ENCODE measurements at regions not wholly inside any gene's neighbourhood (a gene's known extent, or its start where the extent isn't known, plus 50 kb on each side); places are given as distances from the start of the nearest gene placed in this dataset.

DNA sequence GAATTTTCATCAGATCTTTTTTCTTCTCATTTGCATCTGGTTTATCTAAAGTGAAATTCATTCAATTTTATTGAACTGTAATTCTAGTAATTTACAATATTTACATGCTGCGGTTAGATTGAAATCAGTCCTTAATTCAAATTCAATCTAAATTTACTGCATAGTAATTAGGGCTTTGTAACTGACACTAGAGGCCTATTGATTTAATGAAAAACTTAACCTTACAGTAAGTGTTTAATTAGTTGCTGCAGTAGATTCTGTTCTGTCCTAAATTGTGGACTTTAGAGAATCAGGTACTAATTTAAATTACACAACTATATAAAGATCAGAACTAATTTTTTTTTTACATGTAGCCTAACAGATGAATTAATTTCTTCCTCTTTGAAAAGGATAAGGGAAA, 758.8 kb upstream of the TENM3 start:
- TF ChIP-seq, protein P1, sequence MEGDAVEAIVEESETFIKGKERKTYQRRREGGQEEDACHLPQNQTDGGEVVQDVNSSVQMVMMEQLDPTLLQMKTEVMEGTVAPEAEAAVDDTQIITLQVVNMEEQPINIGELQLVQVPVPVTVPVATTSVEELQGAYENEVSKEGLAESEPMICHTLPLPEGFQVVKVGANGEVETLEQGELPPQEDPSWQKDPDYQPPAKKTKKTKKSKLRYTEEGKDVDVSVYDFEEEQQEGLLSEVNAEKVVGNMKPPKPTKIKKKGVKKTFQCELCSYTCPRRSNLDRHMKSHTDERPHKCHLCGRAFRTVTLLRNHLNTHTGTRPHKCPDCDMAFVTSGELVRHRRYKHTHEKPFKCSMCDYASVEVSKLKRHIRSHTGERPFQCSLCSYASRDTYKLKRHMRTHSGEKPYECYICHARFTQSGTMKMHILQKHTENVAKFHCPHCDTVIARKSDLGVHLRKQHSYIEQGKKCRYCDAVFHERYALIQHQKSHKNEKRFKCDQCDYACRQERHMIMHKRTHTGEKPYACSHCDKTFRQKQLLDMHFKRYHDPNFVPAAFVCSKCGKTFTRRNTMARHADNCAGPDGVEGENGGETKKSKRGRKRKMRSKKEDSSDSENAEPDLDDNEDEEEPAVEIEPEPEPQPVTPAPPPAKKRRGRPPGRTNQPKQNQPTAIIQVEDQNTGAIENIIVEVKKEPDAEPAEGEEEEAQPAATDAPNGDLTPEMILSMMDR (conservative IDR thresholded peaks at IDR 0.05; ENCODE audit: low read depth, low read length): no peak
- no peak for TF ChIP-seq EZH2 (IDR thresholded peaks at IDR 0.05; ENCODE audit: borderline replicate concordance, low read depth, low read length, poor library complexity, severe bottlenecking)
